LNCaP clone FGC (cell line): ENCODE measurements at regions not wholly inside any gene's neighbourhood (a gene's known extent, or its start where the extent isn't known, plus 50 kb on each side); places are given as distances from the start of the nearest gene placed in this dataset.

Experiments
- DNase-seq: peaks from one replicate; pipeline ENCODE4 v3.0.0-alpha.2; 2011; ENCODE audit warnings: low read depth
- H3K4me3 ChIP-seq: 2 replicates; pipeline ENCODE4 v1.5.1; 2011; ENCODE audit warnings: mild to moderate bottlenecking, low read depth, low read length, control low read depth
- TF ChIP-seq, protein P1 (sequence below): IDR thresholded peaks from 2 replicates; pipeline ENCODE4 v1.5.1; 2012; ENCODE audit warnings: mild to moderate bottlenecking; ENCODE audit not compliant: control insufficient read depth, insufficient read depth; ENCODE audit errors: extremely low read depth

DNA sequence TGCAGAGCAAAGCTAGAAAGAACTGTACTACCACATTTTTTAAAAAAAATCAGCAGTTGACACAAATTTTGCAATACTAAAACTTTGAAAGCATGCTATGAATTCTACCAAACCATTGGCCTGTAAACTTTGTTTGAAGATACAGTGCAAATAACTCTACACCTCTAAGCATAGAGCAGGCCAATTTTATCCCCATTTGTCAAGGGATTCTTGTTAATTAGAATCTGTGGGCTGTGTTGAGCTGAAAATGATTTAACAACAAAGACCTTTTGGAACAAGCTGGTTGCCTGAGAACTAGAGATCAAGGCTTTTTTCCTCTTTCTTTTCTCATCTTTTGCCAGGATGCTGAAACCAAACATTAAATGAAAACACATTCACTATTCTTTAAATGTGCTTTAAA is 886.0 kb upstream of the CDH2 start:
- no peak for DNase-seq
- H3K4me3 ChIP-seq: no peak overlapping the region
- TF ChIP-seq, protein P1, sequence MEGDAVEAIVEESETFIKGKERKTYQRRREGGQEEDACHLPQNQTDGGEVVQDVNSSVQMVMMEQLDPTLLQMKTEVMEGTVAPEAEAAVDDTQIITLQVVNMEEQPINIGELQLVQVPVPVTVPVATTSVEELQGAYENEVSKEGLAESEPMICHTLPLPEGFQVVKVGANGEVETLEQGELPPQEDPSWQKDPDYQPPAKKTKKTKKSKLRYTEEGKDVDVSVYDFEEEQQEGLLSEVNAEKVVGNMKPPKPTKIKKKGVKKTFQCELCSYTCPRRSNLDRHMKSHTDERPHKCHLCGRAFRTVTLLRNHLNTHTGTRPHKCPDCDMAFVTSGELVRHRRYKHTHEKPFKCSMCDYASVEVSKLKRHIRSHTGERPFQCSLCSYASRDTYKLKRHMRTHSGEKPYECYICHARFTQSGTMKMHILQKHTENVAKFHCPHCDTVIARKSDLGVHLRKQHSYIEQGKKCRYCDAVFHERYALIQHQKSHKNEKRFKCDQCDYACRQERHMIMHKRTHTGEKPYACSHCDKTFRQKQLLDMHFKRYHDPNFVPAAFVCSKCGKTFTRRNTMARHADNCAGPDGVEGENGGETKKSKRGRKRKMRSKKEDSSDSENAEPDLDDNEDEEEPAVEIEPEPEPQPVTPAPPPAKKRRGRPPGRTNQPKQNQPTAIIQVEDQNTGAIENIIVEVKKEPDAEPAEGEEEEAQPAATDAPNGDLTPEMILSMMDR: no peak

DNA sequence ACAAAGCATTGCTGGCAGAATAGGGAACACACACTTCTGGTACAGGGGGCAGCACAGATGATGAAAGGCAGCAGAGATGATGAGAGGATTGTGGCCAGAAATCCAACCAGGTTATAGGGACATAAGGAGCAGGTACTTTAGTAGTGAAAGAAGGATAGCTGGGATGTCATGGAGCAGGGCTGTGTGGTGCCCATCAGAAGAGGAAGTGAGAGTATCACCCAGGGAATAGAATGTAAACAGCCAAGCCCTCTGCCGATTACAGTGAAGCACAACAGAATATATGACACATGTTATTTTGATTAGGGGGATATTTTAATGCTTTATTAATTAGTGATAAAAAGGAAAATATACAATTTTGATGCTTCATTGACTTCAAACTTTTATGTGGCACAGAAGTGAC is 883.4 kb upstream of the CDH2 start:
- DNase-seq: no peak
- H3K4me3 ChIP-seq: no peak overlapping the region
- TF ChIP-seq, protein P1: no peak

DNA sequence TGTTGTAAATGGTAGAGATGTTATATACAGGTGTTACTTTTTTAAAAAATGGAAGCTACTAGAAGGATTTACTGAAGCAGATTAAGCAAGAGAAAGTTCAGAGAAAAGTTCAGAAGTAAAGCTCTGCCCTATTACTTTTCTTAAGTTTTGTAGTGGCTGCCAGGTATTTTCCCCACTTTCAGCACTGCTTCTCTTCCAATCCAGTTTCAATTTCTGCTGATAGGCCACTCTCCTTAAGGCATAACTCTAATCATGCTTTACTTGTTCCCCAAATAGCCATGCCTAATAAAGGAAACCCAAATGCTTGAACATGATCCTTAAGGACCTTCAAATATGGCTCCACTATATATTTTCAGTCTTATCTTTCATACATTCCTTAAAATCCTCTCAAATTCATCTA is 880.8 kb upstream of the CDH2 start:
- no peak for DNase-seq
- no peak overlapping the region for H3K4me3 ChIP-seq
- TF ChIP-seq, protein P1: no peak

DNA sequence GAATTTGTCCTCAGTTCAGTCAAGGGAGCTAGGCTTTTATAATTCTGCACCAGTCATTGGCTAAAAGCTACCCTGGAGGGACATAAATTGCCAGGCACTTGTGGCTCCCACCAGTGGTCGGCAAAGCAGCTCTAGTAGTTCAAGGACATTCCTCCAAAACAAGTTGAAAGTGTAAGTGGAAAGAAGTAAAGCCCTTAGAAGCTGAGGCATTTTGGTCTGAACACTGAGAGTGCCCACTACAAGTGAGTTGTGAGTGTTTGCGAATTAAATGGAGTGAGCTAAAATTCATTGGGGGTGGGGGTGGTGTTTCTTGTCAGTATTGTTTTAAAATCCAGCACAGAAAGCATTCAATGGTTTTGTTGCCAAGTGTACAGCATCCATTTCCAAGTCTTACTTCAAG is 879.9 kb upstream of the CDH2 start:
- no peak overlapping the region for H3K4me3 ChIP-seq
- no peak for DNase-seq
- TF ChIP-seq, protein P1: no peak

DNA sequence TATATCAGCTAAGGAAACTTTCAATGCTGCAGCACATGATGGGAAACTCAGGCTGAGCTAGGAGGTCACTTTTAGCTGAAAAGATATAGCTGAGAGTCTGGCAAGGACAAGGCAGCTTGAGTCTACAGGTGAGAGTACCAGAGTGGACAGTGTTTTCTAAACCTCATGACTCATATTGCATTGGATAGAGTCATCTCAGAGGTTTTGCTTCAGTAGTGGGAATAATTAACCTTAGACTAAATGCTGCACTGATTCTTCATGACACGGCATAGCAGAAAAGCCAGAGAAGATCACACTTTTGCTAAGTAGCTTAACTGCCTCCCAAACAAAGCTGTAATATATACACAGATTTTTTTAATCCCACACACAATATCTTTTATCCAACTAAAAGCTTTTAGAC is 865.0 kb upstream of the CDH2 start:
- TF ChIP-seq, protein P1: no peak
- H3K4me3 ChIP-seq: no peak overlapping the region
- no peak for DNase-seq

DNA sequence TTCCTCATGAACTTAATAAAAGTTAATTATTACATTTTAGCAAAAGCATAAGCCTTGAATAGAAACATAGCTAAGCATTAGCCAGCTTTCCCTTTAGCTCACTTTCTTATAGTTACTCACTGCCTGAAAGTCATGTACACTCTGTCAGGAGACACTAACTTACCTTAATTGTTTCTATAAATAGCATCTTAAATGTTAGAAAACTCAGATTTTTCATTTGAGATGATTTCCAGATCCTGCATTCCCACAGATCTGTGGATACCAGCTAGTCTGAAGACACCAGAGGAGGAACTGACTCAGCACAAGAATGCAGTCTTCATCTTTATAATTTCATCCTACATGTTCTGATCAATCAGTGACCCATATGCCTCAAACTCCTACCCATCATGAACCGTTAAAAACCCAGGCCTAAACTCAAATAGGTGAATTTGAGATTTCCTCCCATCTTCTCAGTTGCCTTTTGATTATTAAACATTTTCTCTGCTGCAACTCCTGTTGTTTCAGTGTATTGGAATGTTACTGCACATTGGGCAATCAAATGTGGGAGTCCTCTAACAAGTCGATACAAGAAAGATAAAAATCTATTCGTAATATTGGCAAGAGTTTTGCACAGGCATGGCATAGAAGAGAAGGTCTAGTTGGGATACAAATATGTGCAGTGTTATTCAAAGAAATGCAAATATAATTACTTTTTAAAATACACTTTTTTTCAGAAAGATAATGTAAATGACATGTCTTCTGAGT is 857.4 kb upstream of the CDH2 start:
- no peak overlapping the region for H3K4me3 ChIP-seq
- TF ChIP-seq, protein P1: no peak
- DNase-seq: no peak

DNA sequence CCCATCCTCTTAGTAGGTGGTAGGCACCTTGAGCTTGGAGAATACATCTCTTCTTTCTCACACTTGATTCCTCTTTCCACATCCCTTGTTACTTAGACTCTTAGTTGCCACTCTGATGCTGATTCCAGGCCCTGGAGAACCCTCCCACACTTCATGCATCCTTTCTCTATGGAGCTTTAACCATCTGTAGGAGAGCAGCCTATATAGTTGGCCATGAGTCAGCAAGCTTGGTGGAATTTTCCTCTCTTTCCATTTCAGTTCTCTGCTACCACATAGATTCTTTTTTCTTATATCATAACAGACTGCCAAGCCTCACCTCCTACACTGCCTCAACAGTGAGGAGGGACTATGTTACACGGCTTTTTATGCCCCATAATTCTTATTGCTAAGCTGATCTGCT is 851.6 kb upstream of the CDH2 start:
- TF ChIP-seq, protein P1: no peak
- H3K4me3 ChIP-seq: no peak overlapping the region
- no peak for DNase-seq
